ENCODE measurements at regions not wholly inside any gene's neighbourhood (a gene's known extent, or its start where the extent isn't known, plus 50 kb on each side); places are given as distances from the start of the nearest gene placed in this dataset.
"Not testable (repeated sequence)": the region's sequence is repeated elsewhere in the genome, so short reads cannot be mapped to it uniquely, and the experiment has no call there.

DNA sequence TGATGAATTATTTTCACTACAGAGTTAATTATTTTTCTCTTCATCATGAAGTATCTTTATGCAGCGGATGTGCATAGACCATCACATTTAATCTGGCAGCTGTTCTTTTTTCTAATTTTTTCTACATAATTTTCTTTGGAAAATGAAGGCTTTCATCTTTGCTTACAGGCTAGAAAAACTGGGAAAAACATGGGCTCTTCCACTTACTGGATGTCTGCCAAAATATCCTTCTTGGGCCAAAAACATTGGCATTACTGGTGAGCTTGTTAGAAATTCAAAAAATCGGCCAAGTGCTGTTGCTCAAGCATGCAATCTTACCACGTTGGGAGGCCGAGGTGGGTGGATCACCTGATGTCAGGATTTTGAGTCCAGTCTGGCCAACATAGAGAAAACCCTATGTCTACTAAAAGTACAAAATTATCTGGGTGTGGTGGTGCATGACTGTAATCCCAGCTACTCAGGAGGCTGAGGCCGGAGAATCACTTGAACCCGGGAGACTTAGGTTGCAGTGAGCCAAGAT, 176.8 kb downstream of the ZNF737 start:
- Histone ChIP-seq H3K9me3 (ENCODE audit: control insufficient read depth in 4 of 4, insufficient read depth in 3 of 4, low read length in 3 of 4) (peaks cover 0 to 22% (median 5%) of the 10 kb centered on the region in 4 donors), H3K27me3 (ENCODE audit: control insufficient read depth in 3 of 3, insufficient read depth in 3 of 3, low read length in 2 of 3) (no peaks in the 10 kb centered on the region), H3K4me3 (no peak overlapping the region), H3K9ac (ENCODE audit: insufficient read depth in 1 of 2, low read length in 2 of 2) (no peak overlapping the region), H3K36me3 (ENCODE audit: control insufficient read depth in 4 of 4, insufficient read depth in 4 of 4, low read length in 4 of 4) (no peaks in the 10 kb centered on the region), H3K27ac (ENCODE audit: low read depth in 1 of 2, low read length in 1 of 2) (no peak overlapping the region), H3K4me1 (ENCODE audit: control insufficient read depth in 5 of 5, insufficient read depth in 5 of 5, low read length in 5 of 5) (no peaks in the 10 kb centered on the region)
- WGBS, 2 donors, result 77 to 88% methylated on average over 6 of the region's 6 CpGs
- ATAC-seq (ENCODE audit: insufficient read depth, low FRiP score) (no peak), DNase-seq (peak in 2 of 3 donors; percentile 10 to 31)
- TF ChIP-seq, protein P1, sequence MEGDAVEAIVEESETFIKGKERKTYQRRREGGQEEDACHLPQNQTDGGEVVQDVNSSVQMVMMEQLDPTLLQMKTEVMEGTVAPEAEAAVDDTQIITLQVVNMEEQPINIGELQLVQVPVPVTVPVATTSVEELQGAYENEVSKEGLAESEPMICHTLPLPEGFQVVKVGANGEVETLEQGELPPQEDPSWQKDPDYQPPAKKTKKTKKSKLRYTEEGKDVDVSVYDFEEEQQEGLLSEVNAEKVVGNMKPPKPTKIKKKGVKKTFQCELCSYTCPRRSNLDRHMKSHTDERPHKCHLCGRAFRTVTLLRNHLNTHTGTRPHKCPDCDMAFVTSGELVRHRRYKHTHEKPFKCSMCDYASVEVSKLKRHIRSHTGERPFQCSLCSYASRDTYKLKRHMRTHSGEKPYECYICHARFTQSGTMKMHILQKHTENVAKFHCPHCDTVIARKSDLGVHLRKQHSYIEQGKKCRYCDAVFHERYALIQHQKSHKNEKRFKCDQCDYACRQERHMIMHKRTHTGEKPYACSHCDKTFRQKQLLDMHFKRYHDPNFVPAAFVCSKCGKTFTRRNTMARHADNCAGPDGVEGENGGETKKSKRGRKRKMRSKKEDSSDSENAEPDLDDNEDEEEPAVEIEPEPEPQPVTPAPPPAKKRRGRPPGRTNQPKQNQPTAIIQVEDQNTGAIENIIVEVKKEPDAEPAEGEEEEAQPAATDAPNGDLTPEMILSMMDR (IDR thresholded peaks at IDR 0.05; ENCODE audit: control extremely low read depth, extremely low read depth), result no peak

DNA sequence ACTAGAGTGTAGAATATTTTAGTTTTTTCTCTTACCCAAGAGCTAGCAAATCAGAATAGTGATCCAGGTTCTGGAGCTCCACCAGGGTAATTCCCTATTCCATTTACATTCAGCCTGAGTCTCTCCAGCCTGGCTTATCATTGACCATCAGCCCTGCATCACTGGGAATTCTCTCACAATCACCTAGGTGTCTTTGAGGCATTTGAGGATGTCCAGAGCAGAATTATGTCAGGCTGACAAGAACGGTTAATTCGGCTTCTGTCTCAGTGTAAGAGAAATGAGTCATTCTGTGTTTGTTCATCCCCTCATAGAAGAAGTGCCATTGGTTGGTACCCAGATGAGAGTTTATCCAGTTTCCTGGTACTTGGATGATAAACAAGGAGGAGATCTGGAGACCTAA, 180.5 kb downstream of the ZNF737 start:
- Histone ChIP-seq H3K4me1 (ENCODE audit: control insufficient read depth in 5 of 5, insufficient read depth in 5 of 5, low read length in 5 of 5) (no peaks in the 10 kb centered on the region), H3K9ac (ENCODE audit: insufficient read depth in 1 of 2, low read length in 2 of 2) (no peak overlapping the region), H3K4me3 (no peak overlapping the region), H3K9me3 (ENCODE audit: control insufficient read depth in 4 of 4, insufficient read depth in 3 of 4, low read length in 3 of 4) (peaks cover 0 to 11% (median 3%) of the 10 kb centered on the region in 4 donors), H3K27me3 (ENCODE audit: control insufficient read depth in 3 of 3, insufficient read depth in 3 of 3, low read length in 2 of 3) (no peaks in the 10 kb centered on the region), H3K27ac (ENCODE audit: low read depth in 1 of 2, low read length in 1 of 2) (no peak overlapping the region), H3K36me3 (ENCODE audit: control insufficient read depth in 4 of 4, insufficient read depth in 4 of 4, low read length in 4 of 4) (no peaks in the 10 kb centered on the region)
- DNase-seq, result no peak
- WGBS, 2 donors, result 91 to 92% methylated on average over 2 of the region's 2 CpGs
- TF ChIP-seq, protein P1 (IDR thresholded peaks at IDR 0.05; ENCODE audit: control extremely low read depth, extremely low read depth), result no peak
- ATAC-seq (ENCODE audit: insufficient read depth, low FRiP score), result no peak

DNA sequence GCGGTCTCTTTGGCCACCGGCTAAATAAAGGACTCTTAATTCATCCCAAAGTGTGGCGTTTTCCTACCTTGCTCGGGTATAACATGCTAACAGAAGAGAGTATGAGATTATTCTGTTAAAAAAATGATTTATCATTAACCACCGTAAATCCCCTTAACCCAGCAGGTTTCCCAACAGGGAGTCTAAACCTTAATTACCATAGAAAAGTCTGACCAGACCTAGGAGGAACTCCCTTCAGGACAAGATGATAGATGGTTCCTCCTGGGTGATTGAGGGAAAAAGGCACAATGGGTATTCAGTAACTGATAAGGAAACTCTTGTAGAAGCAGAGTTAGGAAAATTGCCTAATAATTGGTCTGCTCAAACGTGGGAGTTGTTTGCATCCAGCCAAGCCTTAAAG, 193.7 kb downstream of the ZNF737 start:
- H3K9me3 ChIP-seq (ENCODE audit: control insufficient read depth in 4 of 4, insufficient read depth in 3 of 4, low read length in 3 of 4), result peaks cover 0 to 21% (median 2%) of the 10 kb centered on the region in 4 donors
- H3K9ac ChIP-seq (ENCODE audit: insufficient read depth in 1 of 2, low read length in 2 of 2), result no peak overlapping the region
- TF ChIP-seq, protein P1 (IDR thresholded peaks at IDR 0.05; ENCODE audit: control extremely low read depth, extremely low read depth), result no peak
- WGBS, 2 donors, result 40 to 47% methylated on average over 6 of the region's 6 CpGs
- H3K4me1 ChIP-seq (ENCODE audit: control insufficient read depth in 5 of 5, insufficient read depth in 5 of 5, low read length in 5 of 5), result no peaks in the 10 kb centered on the region
- no peaks in the 10 kb centered on the region for H3K36me3 ChIP-seq (ENCODE audit: control insufficient read depth in 4 of 4, insufficient read depth in 4 of 4, low read length in 4 of 4)
- no peak for ATAC-seq (ENCODE audit: insufficient read depth, low FRiP score)
- no peaks in the 10 kb centered on the region for H3K27me3 ChIP-seq (ENCODE audit: control insufficient read depth in 3 of 3, insufficient read depth in 3 of 3, low read length in 2 of 3)
- H3K4me3 ChIP-seq, result no peak overlapping the region
- H3K27ac ChIP-seq (ENCODE audit: low read depth in 1 of 2, low read length in 1 of 2), result no peak overlapping the region
- no peak for DNase-seq

DNA sequence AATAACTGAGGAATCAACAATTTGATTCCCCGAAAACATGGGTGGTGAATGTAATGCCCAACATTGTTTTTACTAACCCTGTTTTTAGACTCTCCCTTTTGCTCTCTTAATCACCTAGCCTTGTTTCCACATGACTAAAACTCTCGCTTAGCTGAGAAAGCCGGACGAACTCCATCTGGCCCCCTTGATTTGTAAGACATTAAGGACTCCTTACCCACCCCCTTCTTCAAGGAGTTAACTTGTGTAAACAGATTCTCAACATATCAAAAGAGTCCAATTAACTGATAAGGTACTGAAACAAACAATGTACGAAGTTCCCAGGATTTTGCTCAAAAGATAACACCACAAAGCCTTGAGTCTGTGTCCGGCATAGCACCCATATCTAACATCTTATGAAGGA, 194.3 kb downstream of the ZNF737 start:
- not testable (repeated sequence) for H3K36me3 ChIP-seq (ENCODE audit: control insufficient read depth in 4 of 4, insufficient read depth in 4 of 4, low read length in 4 of 4); H3K4me1 ChIP-seq (ENCODE audit: control insufficient read depth in 5 of 5, insufficient read depth in 5 of 5, low read length in 5 of 5); H3K9ac ChIP-seq (ENCODE audit: insufficient read depth in 1 of 2, low read length in 2 of 2); ATAC-seq (ENCODE audit: insufficient read depth, low FRiP score); DNase-seq; H3K27me3 ChIP-seq (ENCODE audit: control insufficient read depth in 3 of 3, insufficient read depth in 3 of 3, low read length in 2 of 3); H3K4me3 ChIP-seq; H3K27ac ChIP-seq (ENCODE audit: low read depth in 1 of 2, low read length in 1 of 2)
- 59 to 69% methylated on average over 6 of the region's 6 CpGs for WGBS, 2 donors
- H3K9me3 ChIP-seq (ENCODE audit: control insufficient read depth in 4 of 4, insufficient read depth in 3 of 4, low read length in 3 of 4), result peaks cover 0 to 21% (median 2%) of the 10 kb centered on the region in 4 donors

All from lung (tissue), 11 donors.